ENCODE measurements at regions not wholly inside any gene's neighbourhood (a gene's known extent, or its start where the extent isn't known, plus 50 kb on each side); places are given as distances from the start of the nearest gene placed in this dataset.

DNA sequence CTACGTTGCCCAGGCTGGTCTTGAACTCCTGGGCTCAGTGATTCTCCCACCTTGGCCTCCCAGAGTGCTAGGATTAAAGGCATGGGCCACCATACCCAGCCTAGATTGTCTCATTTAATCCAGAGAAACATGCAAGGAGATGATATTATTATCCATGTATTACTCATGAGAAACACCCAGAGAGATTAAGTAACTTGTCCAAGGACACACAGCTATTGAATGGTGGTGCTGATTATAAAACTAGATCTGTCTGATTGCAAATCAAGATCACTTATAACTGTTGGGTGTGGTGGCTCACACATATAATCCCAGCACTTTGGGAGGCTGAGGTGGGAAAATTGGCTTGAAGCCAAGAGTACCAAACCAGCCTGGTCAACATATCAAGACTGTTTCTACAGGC lies 94.4 kb upstream of the ZNF217 start:
- DNase-seq = no peak
- WGBS, 5 donors = 93 to 100% (median 100%) methylated on average over 1 of the region's 1 CpG
- TF ChIP-seq POLR2A (IDR thresholded peaks at IDR 0.05) (no peak), POLR2AphosphoS5 (IDR thresholded peaks at IDR 0.05) (no peak)
- TF ChIP-seq, protein P1, sequence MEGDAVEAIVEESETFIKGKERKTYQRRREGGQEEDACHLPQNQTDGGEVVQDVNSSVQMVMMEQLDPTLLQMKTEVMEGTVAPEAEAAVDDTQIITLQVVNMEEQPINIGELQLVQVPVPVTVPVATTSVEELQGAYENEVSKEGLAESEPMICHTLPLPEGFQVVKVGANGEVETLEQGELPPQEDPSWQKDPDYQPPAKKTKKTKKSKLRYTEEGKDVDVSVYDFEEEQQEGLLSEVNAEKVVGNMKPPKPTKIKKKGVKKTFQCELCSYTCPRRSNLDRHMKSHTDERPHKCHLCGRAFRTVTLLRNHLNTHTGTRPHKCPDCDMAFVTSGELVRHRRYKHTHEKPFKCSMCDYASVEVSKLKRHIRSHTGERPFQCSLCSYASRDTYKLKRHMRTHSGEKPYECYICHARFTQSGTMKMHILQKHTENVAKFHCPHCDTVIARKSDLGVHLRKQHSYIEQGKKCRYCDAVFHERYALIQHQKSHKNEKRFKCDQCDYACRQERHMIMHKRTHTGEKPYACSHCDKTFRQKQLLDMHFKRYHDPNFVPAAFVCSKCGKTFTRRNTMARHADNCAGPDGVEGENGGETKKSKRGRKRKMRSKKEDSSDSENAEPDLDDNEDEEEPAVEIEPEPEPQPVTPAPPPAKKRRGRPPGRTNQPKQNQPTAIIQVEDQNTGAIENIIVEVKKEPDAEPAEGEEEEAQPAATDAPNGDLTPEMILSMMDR (IDR thresholded peaks at IDR 0.05 in 8 of 11, conservative IDR thresholded peaks at IDR 0.05 in 3 of 11) = no peak
- no peak overlapping the region for H3K27ac ChIP-seq
- peaks cover 0 to 30% (median 11%) of the 10 kb centered on the region in 6 donors for H3K4me1 ChIP-seq
- no peaks in the 10 kb centered on the region for H3K9me3 ChIP-seq
- no peaks in the 10 kb centered on the region for H3K36me3 ChIP-seq
- no peaks in the 10 kb centered on the region for H3K27me3 ChIP-seq (replicated peaks in 1 of 7)
- intact Hi-C loops (cut with DNase I; ENCODE audit: low total_unique reads) = no loop called here
- no peak overlapping the region for H3K4me3 ChIP-seq

DNA sequence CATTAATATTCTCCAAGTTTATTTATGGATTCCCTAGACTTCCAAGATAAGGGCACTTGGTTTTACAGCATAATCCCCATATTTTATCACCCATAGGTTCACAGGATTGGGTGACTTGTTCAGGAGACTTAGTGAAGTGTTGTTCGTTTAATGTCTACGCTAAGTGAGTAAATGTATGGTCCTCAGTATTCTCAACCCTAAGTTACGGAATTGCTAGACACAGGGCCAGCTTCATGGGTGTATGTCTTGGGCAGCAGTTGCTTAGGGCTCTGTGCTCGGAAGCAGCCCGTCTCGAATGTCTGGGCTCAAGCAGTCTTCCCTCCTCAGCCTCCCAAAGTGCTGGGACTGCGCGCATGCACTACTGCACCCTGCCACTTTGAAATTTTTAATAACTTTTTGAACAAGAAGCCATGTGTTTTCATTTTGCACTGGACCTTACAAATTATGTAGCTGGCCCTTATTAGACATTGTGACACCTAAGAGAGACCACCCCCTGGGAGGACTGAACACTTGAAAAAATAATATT lies 91.5 kb upstream of the ZNF217 start:
- H3K27me3 ChIP-seq (replicated peaks in 1 of 7) = no peaks in the 10 kb centered on the region
- no peak overlapping the region for H3K4me3 ChIP-seq
- intact Hi-C loops (cut with DNase I; ENCODE audit: low total_unique reads) = no loop called here
- TF ChIP-seq POLR2A (IDR thresholded peaks at IDR 0.05) (no peak), POLR2AphosphoS5 (IDR thresholded peaks at IDR 0.05) (no peak)
- TF ChIP-seq, protein P1 (IDR thresholded peaks at IDR 0.05 in 8 of 11, conservative IDR thresholded peaks at IDR 0.05 in 3 of 11) = no peak
- 89 to 98% (median 98%) methylated on average over 8 of the region's 8 CpGs for WGBS, 5 donors
- no peak overlapping the region for H3K27ac ChIP-seq
- no peaks in the 10 kb centered on the region for H3K9me3 ChIP-seq
- peaks cover 0 to 36% (median 9%) of the 10 kb centered on the region in 6 donors for H3K4me1 ChIP-seq
- DNase-seq = no peak
- no peaks in the 10 kb centered on the region for H3K36me3 ChIP-seq

DNA sequence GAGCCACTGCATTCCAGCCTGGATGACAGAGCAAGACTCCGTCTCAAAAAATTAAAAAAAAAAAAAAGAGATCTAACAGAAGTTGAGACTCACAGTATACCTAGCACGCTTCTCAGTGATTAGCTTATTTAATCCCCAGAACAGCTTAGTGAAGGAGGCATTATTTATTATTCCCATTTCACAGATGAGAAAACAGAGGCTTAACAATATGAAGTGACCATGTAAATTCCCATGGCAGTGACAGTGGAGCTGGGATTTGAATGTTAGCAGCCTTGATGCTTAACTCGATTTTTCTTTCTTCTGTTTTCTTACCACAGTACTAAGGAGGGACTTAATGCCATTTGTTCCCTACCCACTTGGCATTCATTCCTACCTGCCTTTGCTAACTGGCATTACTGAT lies 89.9 kb upstream of the ZNF217 start:
- WGBS, 5 donors = 86 to 99% (median 95%) methylated on average over 3 of the region's 3 CpGs
- no peaks in the 10 kb centered on the region for H3K9me3 ChIP-seq
- H3K27ac ChIP-seq = no peak overlapping the region
- no peaks in the 10 kb centered on the region for H3K27me3 ChIP-seq (replicated peaks in 1 of 7)
- H3K4me3 ChIP-seq = no peak overlapping the region
- TF ChIP-seq POLR2A (IDR thresholded peaks at IDR 0.05) (no peak), POLR2AphosphoS5 (IDR thresholded peaks at IDR 0.05) (no peak)
- TF ChIP-seq, protein P1 (IDR thresholded peaks at IDR 0.05 in 8 of 11, conservative IDR thresholded peaks at IDR 0.05 in 3 of 11) = no peak
- no peak for DNase-seq
- intact Hi-C loops (cut with DNase I; ENCODE audit: low total_unique reads) = no loop called here
- H3K36me3 ChIP-seq = no peaks in the 10 kb centered on the region
- H3K4me1 ChIP-seq = peaks cover 4 to 52% (median 21%) of the 10 kb centered on the region in 6 donors

DNA sequence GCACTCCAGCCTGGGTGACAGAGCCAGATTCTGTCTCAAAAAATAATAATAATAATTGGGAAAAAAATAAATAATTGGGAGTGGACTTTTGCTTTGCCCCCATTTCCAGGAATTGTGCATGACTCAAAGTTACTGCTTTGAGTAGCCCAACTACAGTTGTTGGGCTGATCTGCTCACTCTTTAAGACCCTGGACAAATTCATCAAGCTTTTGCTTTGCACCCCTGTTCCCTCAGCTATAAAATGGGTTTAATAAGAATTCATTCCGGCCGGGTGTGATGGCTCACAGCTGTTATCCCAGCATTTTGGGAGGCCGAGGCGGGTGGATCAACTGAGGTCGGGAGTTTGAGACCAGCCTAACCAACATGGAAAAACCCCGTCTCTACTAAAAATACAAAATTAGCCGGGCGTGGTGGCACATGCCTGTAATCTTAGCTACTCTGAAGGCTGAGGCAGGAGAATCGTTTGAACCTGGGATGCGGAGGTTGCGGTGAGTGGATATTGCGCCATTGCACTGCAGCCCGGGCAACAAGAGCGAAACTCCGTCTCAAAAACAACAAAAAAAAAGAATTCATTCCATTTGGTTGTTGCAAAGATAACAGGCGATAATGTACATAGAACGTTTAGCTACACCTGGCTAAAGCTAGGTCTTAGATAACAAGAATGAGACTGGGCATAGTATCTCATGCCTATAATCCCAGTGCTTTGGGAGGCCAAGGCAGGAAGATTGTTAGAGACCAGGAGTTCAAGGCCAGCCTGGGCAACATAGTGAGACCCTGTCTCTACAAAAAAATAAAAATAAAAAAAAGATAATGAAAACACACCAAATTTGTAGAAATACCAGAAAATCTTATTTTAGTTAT lies 87.9 kb upstream of the ZNF217 start:
- peaks cover 4 to 62% (median 31%) of the 10 kb centered on the region in 6 donors for H3K4me1 ChIP-seq
- no peak overlapping the region for H3K27ac ChIP-seq
- 79 to 89% (median 84%) methylated on average over 17 of the region's 17 CpGs for WGBS, 5 donors
- TF ChIP-seq POLR2A (IDR thresholded peaks at IDR 0.05) (no peak), POLR2AphosphoS5 (IDR thresholded peaks at IDR 0.05) (no peak)
- TF ChIP-seq, protein P1 (IDR thresholded peaks at IDR 0.05 in 8 of 11, conservative IDR thresholded peaks at IDR 0.05 in 3 of 11) = no peak
- H3K4me3 ChIP-seq = no peak overlapping the region
- intact Hi-C loops (cut with DNase I; ENCODE audit: low total_unique reads) = no loop called here
- no peaks in the 10 kb centered on the region for H3K9me3 ChIP-seq
- no peaks in the 10 kb centered on the region for H3K36me3 ChIP-seq
- no peaks in the 10 kb centered on the region for H3K27me3 ChIP-seq (replicated peaks in 1 of 7)
- DNase-seq = no peak

All from spleen (tissue), 11 donors.